ENCODE measurements at regions not wholly inside any gene's neighbourhood (a gene's known extent, or its start where the extent isn't known, plus 50 kb on each side); places are given as distances from the start of the nearest gene placed in this dataset.

GRCh38 chr20:58131151-58131550, 97.3 kb downstream of the ANKRD60 start:
- TF ChIP-seq EP300 (IDR thresholded peaks at IDR 0.05) (no peak), CTCF (IDR thresholded peaks at IDR 0.05) (no peak), POLR2A (IDR thresholded peaks at IDR 0.05) (no peak), POLR2AphosphoS5 (IDR thresholded peaks at IDR 0.05) (no peak)
